HepG2 (cell line): ENCODE measurements at regions not wholly inside any gene's neighbourhood (a gene's known extent, or its start where the extent isn't known, plus 50 kb on each side); places are given as distances from the start of the nearest gene placed in this dataset.

Source experiments
- BHLHE40 ChIP-seq: IDR thresholded peaks from 2 replicates; pipeline ENCODE4 v1.6.1; 2011; ENCODE audit warnings: low read length, improper control_type of control experiment
- CBX2 ChIP-seq, 2 experiments: fragments of 200-600 bp in 1 of 2; sonication (generic); formaldehyde crosslinking in 1 of 2; IDR thresholded peaks; 2 replicates each; pipeline versions ENCODE4 v1.7.0 to v1.8.1; 2018 to 2022; ENCODE audit warnings: low read depth in 2 of 2, low read length in 1 of 2, mild to moderate bottlenecking in 1 of 2, missing genetic modification reagents in 1 of 2
- DMAP1 ChIP-seq: IDR thresholded peaks from 2 replicates; pipeline ENCODE4 v1.6.1; 2016
- EHMT2 ChIP-seq: fragments of 200-600 bp; sonication (generic); IDR thresholded peaks from 2 replicates; pipeline ENCODE4 v1.7.0; 2017; ENCODE audit warnings: antibody characterized with exemption, low read depth, low read length, borderline replicate concordance
- FOXO1 ChIP-seq: sonication (generic); formaldehyde crosslinking; IDR thresholded peaks from 2 replicates; pipeline ENCODE4 v1.4.0; 2020; ENCODE audit warnings: missing genetic modification reagents
- HCFC1 ChIP-seq: fragments of 150-350 bp; IDR thresholded peaks from 2 replicates; pipeline ENCODE4 v1.6.1; 2014; ENCODE audit warnings: low read depth, low read length
- HOXA9 ChIP-seq: sonication (generic); formaldehyde crosslinking; IDR thresholded peaks from 2 replicates; pipeline ENCODE4 v1.8.1; 2022; ENCODE audit warnings: missing genetic modification reagents, mild to moderate bottlenecking, moderate library complexity, borderline replicate concordance
- KLF12 ChIP-seq: sonication (generic); formaldehyde crosslinking; IDR thresholded peaks from 2 replicates; pipeline ENCODE4 v1.4.0; 2020; ENCODE audit warnings: missing genetic modification reagents, borderline replicate concordance
- MAZ ChIP-seq, 2 experiments: sonication (generic) in 1 of 2; formaldehyde crosslinking in 1 of 2; IDR thresholded peaks; 2 replicates each; pipeline versions ENCODE4 v1.5.0 to v1.6.1; 2012 to 2020; ENCODE audit warnings: low read depth in 2 of 2, mild to moderate bottlenecking in 2 of 2, borderline replicate concordance in 1 of 2, improper control_type of control experiment in 1 of 2, low read length in 1 of 2, missing genetic modification reagents in 1 of 2, moderate library complexity in 1 of 2
- PLRG1 ChIP-seq: fragments of 450-650 bp; conservative IDR thresholded peaks from 2 replicates; pipeline ENCODE4 v1.6.1; 2016
- SAFB2 ChIP-seq: sonication (generic); formaldehyde crosslinking; IDR thresholded peaks from 2 replicates; pipeline ENCODE4 v1.5.1; 2020; ENCODE audit warnings: missing genetic modification reagents, low read depth, mild to moderate bottlenecking, borderline replicate concordance
- SMARCC2 ChIP-seq: fragments of 450-650 bp; IDR thresholded peaks from 2 replicates; pipeline ENCODE4 v1.6.1; 2017; ENCODE audit warnings: antibody characterized with exemption, mild to moderate bottlenecking
- TFE3 ChIP-seq: IDR thresholded peaks from 2 replicates; pipeline ENCODE4 v1.6.1; 2016
- U2AF2 ChIP-seq: fragments of 200-400 bp; formaldehyde crosslinking; IDR thresholded peaks from 2 replicates; pipeline ENCODE4 v1.6.1; 2017; ENCODE audit warnings: low read depth, mild to moderate bottlenecking, low read length
- ZFAT ChIP-seq: sonication (generic); formaldehyde crosslinking; conservative IDR thresholded peaks from 2 replicates; pipeline ENCODE4 v1.8.1; 2023; ENCODE audit warnings: missing genetic modification reagents, inconsistent platforms
- ZFP36 ChIP-seq: fragments of 150-350 bp; IDR thresholded peaks from 2 replicates; pipeline ENCODE4 v1.6.1; 2018; ENCODE audit warnings: borderline replicate concordance, low read length, low read depth; ENCODE audit not compliant: partially characterized antibody
- ZKSCAN8 ChIP-seq: IDR thresholded peaks from 2 replicates; pipeline ENCODE4 v1.6.1; 2016; ENCODE audit warnings: borderline replicate concordance, missing genetic modification reagents, missing compliant biosample characterization
- ZNF180 ChIP-seq: sonication (generic); formaldehyde crosslinking; IDR thresholded peaks from 2 replicates; pipeline ENCODE4 v1.4.0; 2020; ENCODE audit warnings: low read depth, missing genetic modification reagents, borderline replicate concordance
- ZNF280D ChIP-seq: sonication (generic); formaldehyde crosslinking; IDR thresholded peaks from 2 replicates; pipeline ENCODE4 v1.5.1; 2020; ENCODE audit warnings: mild to moderate bottlenecking, missing genetic modification reagents
- ZNF362 ChIP-seq: sonication (generic); formaldehyde crosslinking; IDR thresholded peaks from 2 replicates; pipeline ENCODE4 v1.4.0; 2020; ENCODE audit warnings: missing genetic modification reagents, mild to moderate bottlenecking, borderline replicate concordance
- ZNF83 ChIP-seq: sonication (generic); formaldehyde crosslinking; IDR thresholded peaks from 2 replicates; pipeline ENCODE4 v1.4.0; 2020; ENCODE audit warnings: missing genetic modification reagents, mild to moderate bottlenecking, borderline replicate concordance
- ZSCAN20 ChIP-seq: sonication (generic); formaldehyde crosslinking; IDR thresholded peaks from 2 replicates; pipeline ENCODE4 v1.4.0; 2020; ENCODE audit warnings: missing genetic modification reagents, mild to moderate bottlenecking, borderline replicate concordance

GRCh38 chr14:50001151-50001998 is 108.5 kb downstream of the ARF6 start (continued):
- TF ChIP-seq ZSCAN20 (CRISPR knock-in tag) (no peak), HCFC1 (no peak), ZKSCAN8 (CRISPR knock-in tag) (no peak), ZNF362 (CRISPR knock-in tag) (no peak), ZFP36 (no peak), ZNF280D (CRISPR knock-in tag) (no peak), TFE3 (CRISPR knock-in tag) (peak; percentile 51; the same call in 1 of the 2 replicates), HOXA9 (CRISPR knock-in tag) (no peak), DMAP1 (CRISPR knock-in tag) (peak; percentile 89), MAZ (IDR thresholded peaks at IDR 0.05; ENCODE audit: borderline replicate concordance, low read depth, low read length) (peak; percentile 6; the same call in 1 of the 2 replicates), MAZ (CRISPR knock-in tag; IDR thresholded peaks at IDR 0.05; ENCODE audit: low read depth) (peak; percentile 37; the same call in 1 of the 2 replicates), KLF12 (CRISPR knock-in tag) (no peak), EHMT2 (no peak), SAFB2 (CRISPR knock-in tag) (no peak), SMARCC2 (no peak), FOXO1 (CRISPR knock-in tag) (0 out of 2 replicates have a peak, but pooled peaks have one; percentile 16), CBX2 (IDR thresholded peaks at IDR 0.05; ENCODE audit: low read depth, low read length) (no peak), CBX2 (CRISPR knock-in tag; IDR thresholded peaks at IDR 0.05; ENCODE audit: low read depth) (no peak), ZNF180 (no peak), ZNF83 (CRISPR knock-in tag) (no peak), ZFAT (CRISPR knock-in tag) (no peak), PLRG1 (no peak), U2AF2 (no peak), BHLHE40 (no peak)
